Stimulated activated CD4-positive, alpha-beta T cell treated with anti-CD3 and anti-CD28 coated beads, Interleukin-2, amount 100 ng/mL, for 4 hours (primary cell): ENCODE measurements at regions not wholly inside any gene's neighbourhood (a gene's known extent, or its start where the extent isn't known, plus 50 kb on each side); places are given as distances from the start of the nearest gene placed in this dataset.
A peak's percentile ranks its signal among the peaks of the same experiment; 100 is the strongest.
"Not testable (repeated sequence)": the region's sequence is repeated elsewhere in the genome, so short reads cannot be mapped to it uniquely, and the experiment has no call there.

ENCODE experiments used
- DNase-seq: peaks from one replicate; pipeline ENCODE4 v3.0.0-alpha.2; 2020; ENCODE audit warnings: low read depth

DNA sequence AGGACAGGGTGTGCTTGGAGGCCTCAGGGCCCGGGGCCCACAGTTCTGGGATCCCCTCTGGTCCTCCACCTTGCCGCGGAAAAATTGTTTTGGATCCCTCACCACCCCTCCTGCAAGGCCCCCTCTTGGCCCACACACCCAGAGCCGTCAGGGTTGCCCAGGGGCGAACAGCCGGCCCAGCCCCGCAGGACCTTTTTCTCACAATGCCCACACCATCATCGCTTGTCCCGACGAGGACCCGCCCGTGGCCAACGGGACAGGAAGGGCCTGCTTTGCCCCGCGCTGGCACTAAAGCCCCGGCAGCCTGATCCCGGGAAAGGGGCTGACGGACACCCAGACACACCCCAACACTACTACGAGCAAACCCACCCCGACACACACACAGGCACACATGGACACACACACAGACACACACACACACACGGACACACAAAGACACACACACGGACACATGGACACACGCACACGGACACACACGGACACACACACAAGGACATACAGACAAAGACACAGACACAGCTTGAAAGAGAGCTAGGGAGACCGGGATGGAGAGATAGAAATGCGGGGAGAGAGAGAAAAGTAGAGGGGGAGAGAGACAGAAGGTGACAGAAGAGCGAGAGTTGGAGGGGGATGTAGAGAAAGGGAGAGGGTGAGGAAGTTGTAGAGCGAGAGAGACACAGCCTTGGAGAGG is 1493.5 kb upstream of the DEFB115 start:
- no peak for DNase-seq

GRCh38 chr20:29764922-29765610 is 1492.4 kb upstream of the DEFB115 start:
- DNase-seq, result peak; percentile 13

DNA sequence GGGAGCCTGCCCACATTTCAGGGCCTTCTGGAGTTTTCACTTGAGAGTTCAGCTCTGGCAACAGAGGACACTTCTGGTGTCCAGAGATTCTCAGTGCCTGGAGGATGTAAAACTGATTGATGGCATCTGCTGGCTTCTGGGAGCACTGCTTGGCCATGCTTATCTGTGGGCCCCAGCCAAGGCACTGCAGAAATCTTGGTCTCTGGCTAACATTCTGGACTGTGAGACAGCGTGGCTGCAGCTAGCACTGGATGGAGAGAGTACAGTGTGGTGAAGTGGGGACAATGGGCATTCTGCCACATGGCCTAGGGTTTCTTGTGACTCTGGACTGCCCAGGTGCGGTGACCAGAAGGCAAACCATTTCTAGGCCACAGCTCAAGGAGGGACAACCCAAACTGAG is 1479.4 kb upstream of the DEFB115 start:
- DNase-seq, result not testable (repeated sequence)

DNA sequence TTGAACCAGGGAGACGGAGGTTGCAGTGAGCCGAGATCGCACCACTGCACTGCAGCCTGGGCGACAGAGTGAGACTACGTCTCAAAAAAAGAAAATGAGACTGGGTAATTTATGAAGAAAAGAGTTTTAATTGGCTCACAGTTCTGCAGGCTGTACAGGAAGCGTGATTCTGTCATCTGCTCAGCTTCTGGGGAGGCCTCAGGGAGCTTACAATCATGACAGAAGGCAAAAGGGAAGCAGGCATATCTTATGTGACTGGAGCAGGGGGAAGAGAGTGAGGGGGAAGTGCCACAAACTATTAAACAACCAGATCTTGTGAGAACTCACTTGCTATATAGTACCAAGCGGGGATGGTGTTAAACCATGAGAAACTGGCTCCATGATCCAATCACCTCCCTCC is 1476.2 kb upstream of the DEFB115 start:
- not testable (repeated sequence) for DNase-seq

DNA sequence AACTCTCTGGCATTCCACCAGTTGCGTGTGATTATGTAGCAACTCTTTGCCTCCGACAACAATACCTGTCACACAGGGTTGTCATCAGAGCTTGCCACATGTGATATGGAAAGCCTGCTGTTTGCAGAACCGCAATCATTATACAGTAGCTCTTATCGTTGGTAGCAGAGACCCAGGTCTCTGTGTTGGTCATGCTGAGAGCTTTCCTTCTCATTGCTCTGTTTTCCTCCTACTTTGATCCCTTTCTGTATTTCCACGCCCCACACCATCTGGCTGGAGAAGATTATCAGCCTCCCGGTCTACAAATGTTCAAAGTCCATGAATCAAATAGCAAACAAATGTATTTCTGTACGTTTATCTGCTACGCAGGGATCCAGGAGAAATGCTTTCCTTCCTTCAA is 1475.6 kb upstream of the DEFB115 start:
- DNase-seq, result not testable (repeated sequence)

GRCh38 chr20:29787456-29787855 is 1470.0 kb upstream of the DEFB115 start:
- not testable (repeated sequence) for DNase-seq

GRCh38 chr20:29790510-29790909 is 1467.0 kb upstream of the DEFB115 start:
- no peak for DNase-seq

DNA sequence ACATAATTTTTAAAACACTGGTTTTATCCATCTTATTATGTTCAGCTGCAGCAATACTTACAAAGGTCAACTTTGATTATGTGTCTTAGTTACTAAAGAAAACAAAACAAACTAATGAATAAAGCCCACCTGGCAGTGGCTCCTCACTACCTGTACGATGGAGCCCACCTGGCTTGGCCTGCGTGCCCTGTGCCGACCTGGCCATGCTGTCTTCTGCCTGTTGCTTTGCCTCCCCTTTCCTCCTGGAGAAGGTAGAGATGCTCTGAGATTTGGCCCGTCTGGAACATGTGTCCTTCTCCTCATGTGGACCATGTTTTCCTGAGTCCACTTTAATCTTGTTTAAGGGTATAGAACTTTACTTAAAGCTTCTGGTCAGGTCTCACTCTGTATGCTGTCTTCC is 1426.0 kb upstream of the DEFB115 start:
- not testable (repeated sequence) for DNase-seq

- not testable (repeated sequence) for DNase-seq
These were observed 1389.5 kb upstream of the DEFB115 start for GRCh38 chr20:29868014-29868413.

DNA sequence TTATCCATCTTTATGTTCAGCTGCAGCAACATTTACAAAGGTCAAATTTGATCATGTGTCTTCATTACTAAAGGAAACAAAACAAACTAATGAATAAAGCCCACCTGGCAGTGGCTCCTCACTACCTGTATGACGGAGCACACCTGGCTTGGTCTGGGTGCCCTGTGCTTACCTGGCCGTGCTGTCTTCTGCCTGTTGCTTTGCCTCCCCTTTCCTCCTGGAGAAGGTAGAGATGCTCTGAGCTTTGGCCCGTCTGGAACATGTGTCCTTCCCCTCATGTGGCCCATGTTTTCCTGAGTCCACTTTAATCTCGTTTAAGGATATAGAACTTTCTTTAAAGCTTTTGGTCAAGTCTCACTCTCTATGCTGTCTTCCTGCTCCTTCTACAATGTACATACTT is 1388.8 kb upstream of the DEFB115 start:
- not testable (repeated sequence) for DNase-seq

- not testable (repeated sequence) for DNase-seq
These were observed 1385.6 kb upstream of the DEFB115 start for GRCh38 chr20:29871816-29872215.

DNA sequence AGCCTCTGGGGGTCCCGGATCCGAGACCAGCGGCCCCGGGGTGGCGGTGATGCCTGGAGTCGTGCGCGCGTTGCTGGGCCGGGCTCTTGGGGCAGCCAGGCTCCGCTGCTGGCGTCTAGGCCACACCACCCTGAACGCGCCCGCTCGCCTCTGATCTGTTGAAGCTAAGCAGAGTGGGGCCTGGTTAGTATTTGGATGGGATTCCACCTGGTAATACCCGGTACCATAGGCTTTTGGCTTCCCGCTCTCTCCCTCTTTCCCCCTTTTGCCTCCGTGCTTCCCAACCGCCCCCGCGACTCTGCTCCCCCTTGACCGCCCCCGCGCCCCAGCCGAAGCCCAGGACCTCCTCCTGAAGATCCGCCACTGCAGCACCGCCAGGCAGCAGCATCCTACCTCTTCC is 1383.5 kb upstream of the DEFB115 start:
- DNase-seq, result no peak

GRCh38 chr20:29874476-29875202 is 1382.8 kb upstream of the DEFB115 start:
- no peak for DNase-seq

- not testable (repeated sequence) for DNase-seq
These were observed 1382.0 kb upstream of the DEFB115 start for GRCh38 chr20:29875321-29876083.

GRCh38 chr20:29876084-29876910 is 1381.2 kb upstream of the DEFB115 start:
- DNase-seq, result not testable (repeated sequence)

GRCh38 chr20:29876911-29877285 is 1380.6 kb upstream of the DEFB115 start:
- DNase-seq, result no peak

GRCh38 chr20:29877411-29878280 is 1379.8 kb upstream of the DEFB115 start:
- DNase-seq, result not testable (repeated sequence)

- DNase-seq, result no peak
These were observed 1379.2 kb upstream of the DEFB115 start for GRCh38 chr20:29878281-29878741.

GRCh38 chr20:29878777-29879442 is 1378.6 kb upstream of the DEFB115 start:
- DNase-seq, result no peak

- not testable (repeated sequence) for DNase-seq
These were observed 1376.4 kb upstream of the DEFB115 start for GRCh38 chr20:29881107-29881506.
